ENCODE measurements at regions not wholly inside any gene's neighbourhood (a gene's known extent, or its start where the extent isn't known, plus 50 kb on each side); places are given as distances from the start of the nearest gene placed in this dataset.

GRCh38 chr10:44199991-44200655 is 184.8 kb downstream of the CXCL12 start:
- Histone ChIP-seq H3K4me1 (ENCODE audit: control insufficient read depth, insufficient read depth, low read length) (no peaks in the 10 kb centered on the region), H3K9ac (ENCODE audit: low read depth, low read length) (no peak overlapping the region), H3K36me3 (ENCODE audit: control insufficient read depth, insufficient read depth, low read length) (no peaks in the 10 kb centered on the region), H3K9me3 (ENCODE audit: control insufficient read depth, insufficient read depth, low read length) (no peaks in the 10 kb centered on the region), H3K4me3 (ENCODE audit: low read depth, low read length) (no peak overlapping the region), H3K27me3 (ENCODE audit: control insufficient read depth, insufficient read depth, low read length) (no peaks in the 10 kb centered on the region)

- no peaks in the 10 kb centered on the region for H3K36me3 ChIP-seq (ENCODE audit: control insufficient read depth, insufficient read depth, low read length)
- no peaks in the 10 kb centered on the region for H3K27me3 ChIP-seq (ENCODE audit: control insufficient read depth, insufficient read depth, low read length)
- no peak overlapping the region for H3K4me3 ChIP-seq (ENCODE audit: low read depth, low read length)
- H3K4me1 ChIP-seq (ENCODE audit: control insufficient read depth, insufficient read depth, low read length) = no peaks in the 10 kb centered on the region
- H3K9ac ChIP-seq (ENCODE audit: low read depth, low read length) = no peak overlapping the region
- no peaks in the 10 kb centered on the region for H3K9me3 ChIP-seq (ENCODE audit: control insufficient read depth, insufficient read depth, low read length)
Observed at GRCh38 chr10:44199267-44199666, 185.6 kb downstream of the CXCL12 start.

GRCh38 chr10:44198780-44199097 is 186.2 kb downstream of the CXCL12 start:
- H3K4me1 ChIP-seq (ENCODE audit: control insufficient read depth, insufficient read depth, low read length) = no peaks in the 10 kb centered on the region
- H3K4me3 ChIP-seq (ENCODE audit: low read depth, low read length) = no peak overlapping the region
- no peak overlapping the region for H3K9ac ChIP-seq (ENCODE audit: low read depth, low read length)
- H3K9me3 ChIP-seq (ENCODE audit: control insufficient read depth, insufficient read depth, low read length) = no peaks in the 10 kb centered on the region
- no peaks in the 10 kb centered on the region for H3K27me3 ChIP-seq (ENCODE audit: control insufficient read depth, insufficient read depth, low read length)
- H3K36me3 ChIP-seq (ENCODE audit: control insufficient read depth, insufficient read depth, low read length) = no peaks in the 10 kb centered on the region

GRCh38 chr10:44198096-44198779 is 186.7 kb downstream of the CXCL12 start:
- Histone ChIP-seq H3K4me1 (ENCODE audit: control insufficient read depth, insufficient read depth, low read length) (no peaks in the 10 kb centered on the region), H3K9ac (ENCODE audit: low read depth, low read length) (no peak overlapping the region), H3K9me3 (ENCODE audit: control insufficient read depth, insufficient read depth, low read length) (no peaks in the 10 kb centered on the region), H3K4me3 (ENCODE audit: low read depth, low read length) (no peak overlapping the region), H3K36me3 (ENCODE audit: control insufficient read depth, insufficient read depth, low read length) (no peaks in the 10 kb centered on the region), H3K27me3 (ENCODE audit: control insufficient read depth, insufficient read depth, low read length) (no peaks in the 10 kb centered on the region)

- H3K9ac ChIP-seq (ENCODE audit: low read depth, low read length) = no peak overlapping the region
- H3K4me3 ChIP-seq (ENCODE audit: low read depth, low read length) = no peak overlapping the region
- H3K36me3 ChIP-seq (ENCODE audit: control insufficient read depth, insufficient read depth, low read length) = no peaks in the 10 kb centered on the region
- no peaks in the 10 kb centered on the region for H3K27me3 ChIP-seq (ENCODE audit: control insufficient read depth, insufficient read depth, low read length)
- no peaks in the 10 kb centered on the region for H3K9me3 ChIP-seq (ENCODE audit: control insufficient read depth, insufficient read depth, low read length)
- H3K4me1 ChIP-seq (ENCODE audit: control insufficient read depth, insufficient read depth, low read length) = no peaks in the 10 kb centered on the region
Observed at GRCh38 chr10:44197646-44198045, 187.3 kb downstream of the CXCL12 start.

- Histone ChIP-seq H3K4me3 (ENCODE audit: low read depth, low read length) (no peak overlapping the region), H3K4me1 (ENCODE audit: control insufficient read depth, insufficient read depth, low read length) (no peaks in the 10 kb centered on the region), H3K9me3 (ENCODE audit: control insufficient read depth, insufficient read depth, low read length) (no peaks in the 10 kb centered on the region), H3K36me3 (ENCODE audit: control insufficient read depth, insufficient read depth, low read length) (no peaks in the 10 kb centered on the region), H3K27me3 (ENCODE audit: control insufficient read depth, insufficient read depth, low read length) (no peaks in the 10 kb centered on the region), H3K9ac (ENCODE audit: low read depth, low read length) (no peak overlapping the region)
Observed at GRCh38 chr10:44196336-44196735, 188.6 kb downstream of the CXCL12 start.

- Histone ChIP-seq H3K9ac (ENCODE audit: low read depth, low read length) (no peak overlapping the region), H3K27me3 (ENCODE audit: control insufficient read depth, insufficient read depth, low read length) (no peaks in the 10 kb centered on the region), H3K36me3 (ENCODE audit: control insufficient read depth, insufficient read depth, low read length) (no peaks in the 10 kb centered on the region), H3K9me3 (ENCODE audit: control insufficient read depth, insufficient read depth, low read length) (no peaks in the 10 kb centered on the region), H3K4me3 (ENCODE audit: low read depth, low read length) (no peak overlapping the region), H3K4me1 (ENCODE audit: control insufficient read depth, insufficient read depth, low read length) (no peaks in the 10 kb centered on the region)
Observed at GRCh38 chr10:44196008-44196320, 188.9 kb downstream of the CXCL12 start.

GRCh38 chr10:44195112-44196007 is 189.5 kb downstream of the CXCL12 start:
- Histone ChIP-seq H3K9me3 (ENCODE audit: control insufficient read depth, insufficient read depth, low read length) (no peaks in the 10 kb centered on the region), H3K4me1 (ENCODE audit: control insufficient read depth, insufficient read depth, low read length) (no peaks in the 10 kb centered on the region), H3K27me3 (ENCODE audit: control insufficient read depth, insufficient read depth, low read length) (no peaks in the 10 kb centered on the region), H3K4me3 (ENCODE audit: low read depth, low read length) (no peak overlapping the region), H3K9ac (ENCODE audit: low read depth, low read length) (no peak overlapping the region), H3K36me3 (ENCODE audit: control insufficient read depth, insufficient read depth, low read length) (no peaks in the 10 kb centered on the region)

GRCh38 chr10:44194435-44194834 is 190.5 kb downstream of the CXCL12 start:
- no peaks in the 10 kb centered on the region for H3K4me1 ChIP-seq (ENCODE audit: control insufficient read depth, insufficient read depth, low read length)
- no peak overlapping the region for H3K4me3 ChIP-seq (ENCODE audit: low read depth, low read length)
- no peaks in the 10 kb centered on the region for H3K27me3 ChIP-seq (ENCODE audit: control insufficient read depth, insufficient read depth, low read length)
- no peaks in the 10 kb centered on the region for H3K36me3 ChIP-seq (ENCODE audit: control insufficient read depth, insufficient read depth, low read length)
- no peak overlapping the region for H3K9ac ChIP-seq (ENCODE audit: low read depth, low read length)
- no peaks in the 10 kb centered on the region for H3K9me3 ChIP-seq (ENCODE audit: control insufficient read depth, insufficient read depth, low read length)

GRCh38 chr10:44193567-44194220 is 191.2 kb downstream of the CXCL12 start:
- Histone ChIP-seq H3K4me3 (ENCODE audit: low read depth, low read length) (no peak overlapping the region), H3K9me3 (ENCODE audit: control insufficient read depth, insufficient read depth, low read length) (no peaks in the 10 kb centered on the region), H3K27me3 (ENCODE audit: control insufficient read depth, insufficient read depth, low read length) (no peaks in the 10 kb centered on the region), H3K36me3 (ENCODE audit: control insufficient read depth, insufficient read depth, low read length) (no peaks in the 10 kb centered on the region), H3K9ac (ENCODE audit: low read depth, low read length) (no peak overlapping the region), H3K4me1 (ENCODE audit: control insufficient read depth, insufficient read depth, low read length) (no peaks in the 10 kb centered on the region)

- Histone ChIP-seq H3K27me3 (ENCODE audit: control insufficient read depth, insufficient read depth, low read length) (no peaks in the 10 kb centered on the region), H3K9me3 (ENCODE audit: control insufficient read depth, insufficient read depth, low read length) (no peaks in the 10 kb centered on the region), H3K4me1 (ENCODE audit: control insufficient read depth, insufficient read depth, low read length) (no peaks in the 10 kb centered on the region), H3K9ac (ENCODE audit: low read depth, low read length) (no peak overlapping the region), H3K36me3 (ENCODE audit: control insufficient read depth, insufficient read depth, low read length) (no peaks in the 10 kb centered on the region), H3K4me3 (ENCODE audit: low read depth, low read length) (no peak overlapping the region)
Observed at GRCh38 chr10:44193166-44193565, 191.7 kb downstream of the CXCL12 start.

All from iPS-15b (cell line).